Central memory CD4-positive, alpha-beta T cell (primary cell): ENCODE measurements at regions not wholly inside any gene's neighbourhood (a gene's known extent, or its start where the extent isn't known, plus 50 kb on each side); places are given as distances from the start of the nearest gene placed in this dataset.

Source experiments
- DNase-seq: peaks from one replicate; pipeline ENCODE4 v3.0.0; 2022

DNA sequence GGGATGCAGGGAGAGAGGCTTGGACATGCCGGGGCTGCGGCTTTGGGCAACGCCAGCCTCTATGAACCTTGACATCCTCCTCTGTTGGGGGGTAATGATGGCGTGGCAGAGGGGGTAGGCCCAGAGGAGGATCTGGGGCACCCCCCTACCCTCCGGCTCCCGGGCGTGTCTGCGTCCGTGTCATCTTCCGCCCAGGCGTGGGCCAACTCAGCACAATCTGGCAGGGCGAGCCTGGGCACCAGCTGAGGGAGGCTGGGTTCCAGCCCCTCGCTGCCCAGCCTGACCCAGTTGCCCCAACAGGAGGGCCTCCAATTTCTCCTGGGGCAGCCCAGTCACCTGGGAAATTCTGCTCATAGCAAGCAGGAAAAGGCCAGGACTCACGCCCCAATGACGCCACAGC lies 62.9 kb upstream of the IL17B start:
- no peak for DNase-seq

DNA sequence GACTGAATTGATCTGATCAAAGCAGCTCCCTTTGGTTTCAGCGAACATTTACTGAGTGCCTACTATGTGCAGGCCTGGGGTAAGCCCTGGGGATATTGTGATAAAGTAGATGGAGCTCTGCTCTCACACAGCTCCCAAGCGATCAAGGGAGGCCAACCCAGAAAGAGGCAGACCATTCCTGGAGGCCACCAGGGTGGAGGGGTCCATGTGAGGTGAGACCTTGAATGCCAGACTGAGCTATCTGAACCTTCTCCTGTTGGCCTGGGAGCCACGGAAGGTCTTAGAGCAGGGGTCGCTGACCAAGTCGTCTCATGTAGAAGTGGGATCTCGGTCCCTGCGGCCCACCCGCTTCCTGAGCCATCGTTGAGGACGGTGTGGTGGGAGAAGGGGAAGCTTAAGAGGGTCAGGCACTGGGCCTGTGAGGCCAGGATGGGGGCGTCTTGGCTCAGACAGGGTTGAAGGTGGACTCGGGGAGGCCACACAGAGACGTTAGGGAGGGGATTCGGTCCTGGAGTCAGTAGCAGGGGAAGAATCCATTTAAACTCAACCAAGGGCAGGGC lies 62.2 kb upstream of the IL17B start:
- no peak for DNase-seq

- no peak for DNase-seq
Observed at GRCh38 chr5:149439899-149440542, 60.9 kb upstream of the IL17B start.

- no peak for DNase-seq
Observed at GRCh38 chr5:149438711-149439132, 59.6 kb upstream of the IL17B start.

DNA sequence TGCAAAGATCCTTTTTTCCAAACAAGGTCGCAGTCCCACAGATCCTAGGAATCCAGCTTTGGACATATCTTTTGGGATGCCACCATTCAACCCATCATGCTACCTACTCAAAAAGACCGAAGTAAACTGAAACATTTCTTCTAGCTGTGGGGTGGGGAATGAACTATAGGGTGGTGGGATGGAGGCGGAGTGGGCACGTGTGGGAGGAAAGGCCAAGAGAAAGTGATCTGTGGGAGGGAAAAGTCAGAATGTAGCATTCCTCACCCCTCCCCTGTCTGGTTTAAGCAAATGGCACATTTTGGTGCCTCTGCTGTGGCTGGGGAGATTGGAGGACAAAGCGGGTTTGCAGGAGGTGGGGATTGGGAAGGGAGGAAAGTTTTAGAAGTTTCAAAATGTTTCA lies 59.2 kb upstream of the IL17B start:
- no peak for DNase-seq

DNA sequence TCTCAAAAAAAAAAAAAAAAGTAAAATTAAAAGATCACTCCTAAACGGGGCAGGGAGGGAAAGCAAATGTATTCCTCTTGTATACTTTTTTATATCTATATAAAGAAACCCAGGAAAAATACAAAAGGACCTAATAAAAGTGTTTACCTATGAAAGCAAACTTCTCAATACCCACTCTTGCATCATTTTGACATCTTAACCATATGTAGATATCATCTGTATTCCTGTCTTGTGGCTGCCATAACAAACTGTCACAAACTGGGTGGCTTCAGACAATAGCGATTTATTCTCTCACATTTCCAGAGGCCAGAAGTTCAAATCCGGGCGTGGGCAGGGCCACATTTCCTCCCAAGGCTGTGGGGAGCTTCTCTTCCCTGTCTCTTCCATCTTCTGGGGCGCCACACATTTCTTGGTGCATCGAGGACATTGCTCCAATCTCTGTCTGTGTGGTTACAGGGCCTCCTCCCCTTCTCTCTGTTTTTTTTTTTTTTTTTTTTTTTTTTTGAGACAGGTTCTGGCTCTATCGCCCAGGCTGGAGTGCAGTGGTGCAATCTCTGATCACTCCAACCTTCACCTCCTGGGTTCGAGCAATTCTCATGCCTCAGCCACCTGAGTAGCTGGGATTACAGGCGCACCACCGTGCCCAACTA lies 58.4 kb upstream of the IL17B start:
- DNase-seq = no peak

DNA sequence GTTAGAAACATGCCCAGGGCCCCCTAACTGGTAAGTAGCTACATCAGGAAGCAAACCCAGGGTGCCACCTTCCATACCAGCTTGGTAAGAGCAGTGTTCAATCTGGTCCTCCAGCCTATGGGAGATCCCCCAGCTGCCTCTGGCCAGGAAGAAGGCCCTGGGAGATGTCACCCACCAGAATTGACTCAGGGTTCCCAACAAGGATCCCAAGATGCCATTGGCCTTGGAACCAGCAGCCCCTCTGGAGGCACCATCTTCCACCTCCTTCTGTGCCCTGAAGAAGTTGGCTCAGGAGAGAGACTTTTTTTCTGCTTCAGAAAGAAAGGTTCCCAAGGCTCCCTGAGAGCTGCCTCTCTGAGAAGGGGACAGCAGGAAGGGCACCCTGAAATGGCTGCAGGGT lies 56.6 kb upstream of the IL17B start:
- no peak for DNase-seq

DNA sequence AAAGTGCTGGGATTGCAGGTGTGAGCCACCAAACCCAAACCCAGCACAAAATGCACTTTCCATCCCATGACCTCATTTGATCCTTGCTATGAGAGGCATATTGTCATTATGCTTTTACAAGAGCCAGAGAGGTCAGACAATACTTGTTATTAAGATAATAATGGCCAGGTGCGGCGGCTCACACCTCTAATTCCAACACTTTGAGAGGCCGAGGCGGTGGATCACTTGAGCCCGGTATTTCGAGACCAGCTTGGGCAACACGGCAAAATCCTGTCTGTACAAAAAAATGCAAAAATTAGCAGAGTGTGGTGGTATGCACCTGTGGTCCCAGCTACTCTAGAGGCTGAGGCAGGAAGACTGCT lies 55.9 kb upstream of the IL17B start:
- DNase-seq = no peak

GRCh38 chr5:149434162-149435014 lies 55.3 kb upstream of the IL17B start:
- DNase-seq = peak; percentile 23

- no peak for DNase-seq
Observed at GRCh38 chr5:149433524-149434131, 54.5 kb upstream of the IL17B start.

- no peak for DNase-seq
Observed at GRCh38 chr5:149432911-149433401, 53.9 kb upstream of the IL17B start.

DNA sequence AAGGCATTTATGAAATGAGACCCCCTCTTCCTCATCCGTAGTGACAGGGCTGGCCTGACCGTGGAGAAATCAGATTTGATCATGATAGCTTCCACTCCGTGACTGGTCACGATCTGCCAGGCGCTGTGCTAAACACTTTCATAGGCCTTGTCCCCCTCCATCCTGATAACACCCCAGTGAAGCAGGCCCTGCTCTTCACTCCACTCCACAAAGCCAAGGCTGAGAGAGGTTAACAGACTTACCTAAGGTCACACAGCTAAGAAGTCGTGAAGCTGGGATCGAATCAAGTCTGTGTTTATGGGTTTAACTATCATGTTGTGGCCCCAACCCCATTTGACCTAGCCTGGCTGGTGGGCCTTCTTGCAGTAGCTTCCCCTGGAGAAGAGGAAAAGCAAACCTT lies 53.3 kb upstream of the IL17B start:
- no peak for DNase-seq

DNA sequence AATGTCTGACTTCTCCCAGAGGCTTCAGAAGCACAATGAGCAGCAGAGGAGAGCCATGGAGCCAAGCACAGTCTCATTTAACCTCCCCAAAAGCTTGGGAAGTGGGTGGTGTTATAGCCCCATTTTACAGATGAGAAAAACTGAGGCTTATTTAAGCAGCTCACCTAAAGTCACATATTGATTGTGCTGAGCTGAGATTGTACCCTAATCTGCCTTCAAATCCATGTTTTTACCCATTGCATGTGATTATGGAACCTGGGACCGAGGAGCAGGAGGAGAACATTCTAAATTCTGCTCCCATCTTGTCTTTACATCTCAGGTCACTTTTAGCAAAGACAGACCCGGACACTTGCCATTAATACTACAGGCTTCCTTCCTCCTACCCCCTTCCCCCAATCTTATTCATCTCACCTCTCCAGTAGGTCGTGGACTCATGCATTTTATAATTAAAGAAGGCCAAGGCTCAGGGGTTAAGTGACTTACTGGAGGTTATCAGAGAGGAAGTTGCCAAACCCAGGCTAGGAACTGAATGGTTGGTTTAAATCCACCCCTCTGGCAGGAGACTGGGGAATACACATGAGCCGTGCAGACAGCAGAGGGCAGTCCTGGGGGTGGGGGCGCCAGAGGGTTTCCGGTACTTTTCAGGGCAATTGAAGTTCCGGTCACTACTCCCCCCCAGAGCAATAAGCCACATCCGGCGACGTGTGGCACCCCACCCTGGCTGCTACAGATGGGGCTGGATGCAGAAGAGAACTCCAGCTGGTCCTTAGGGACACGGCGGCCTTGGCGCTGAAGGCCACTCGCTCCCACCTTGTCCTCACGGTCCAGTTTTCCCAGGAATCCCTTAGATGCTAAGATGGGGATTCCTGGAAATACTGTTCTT lies 51.0 kb upstream of the IL17B start:
- DNase-seq = no peak
